ENCODE measurements at regions not wholly inside any gene's neighbourhood (a gene's known extent, or its start where the extent isn't known, plus 50 kb on each side); places are given as distances from the start of the nearest gene placed in this dataset.
"Not testable (repeated sequence)": the region's sequence is repeated elsewhere in the genome, so short reads cannot be mapped to it uniquely, and the experiment has no call there.

GRCh38 chr13:59441068-59441467 lies 722.7 kb downstream of the DIAPH3 start:
- not testable (repeated sequence) for TF ChIP-seq YY1 (IDR thresholded peaks at IDR 0.05; ENCODE audit: insufficient read depth, insufficient read length); ZNF274 (IDR thresholded peaks at IDR 0.05; ENCODE audit: low read depth, low read length)

All from NT2/D1 (cell line).